ENCODE measurements at regions not wholly inside any gene's neighbourhood (a gene's known extent, or its start where the extent isn't known, plus 50 kb on each side); places are given as distances from the start of the nearest gene placed in this dataset.

DNA sequence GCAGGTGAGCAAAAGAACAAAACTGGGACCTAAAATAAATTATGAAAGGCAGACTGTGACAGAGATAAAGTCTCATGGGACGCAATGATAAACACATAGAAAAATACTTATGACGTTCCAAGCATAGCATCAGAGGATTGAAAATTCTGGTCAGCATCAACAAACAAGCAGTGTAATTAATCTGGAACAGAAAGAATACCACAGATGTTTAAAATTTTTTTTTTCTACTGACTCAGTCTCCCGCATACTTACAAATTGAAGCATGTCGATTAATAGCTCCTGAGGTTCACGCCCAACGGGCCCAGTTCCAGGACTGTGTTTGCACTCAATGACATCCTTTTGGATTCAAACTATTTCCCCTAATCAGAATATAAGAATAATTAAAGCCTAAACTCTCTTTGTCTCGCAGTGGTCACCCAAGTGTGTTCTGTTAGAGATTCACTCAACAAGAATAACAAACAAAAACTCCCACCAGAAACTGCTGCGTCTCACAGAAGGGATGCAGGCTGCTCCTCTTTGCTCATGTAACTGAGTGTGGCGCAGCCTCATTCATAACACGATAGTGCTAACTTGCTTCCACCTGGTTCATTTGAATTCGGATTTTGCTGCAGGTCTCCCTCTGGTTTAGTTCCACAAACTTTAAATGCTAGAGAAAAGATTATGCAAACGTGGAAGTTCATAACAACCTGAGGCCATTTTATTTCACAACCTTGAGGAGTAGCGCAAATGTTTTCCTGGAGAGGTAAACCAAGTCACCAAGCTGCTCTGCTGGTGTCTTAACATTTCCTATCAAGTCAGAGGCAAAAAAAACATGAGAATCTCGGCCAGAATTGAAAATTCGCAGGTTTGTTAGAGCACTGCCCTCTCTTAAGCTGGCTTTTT is 69.0 kb upstream of the CITED2 start:
- TF ChIP-seq, protein P1, sequence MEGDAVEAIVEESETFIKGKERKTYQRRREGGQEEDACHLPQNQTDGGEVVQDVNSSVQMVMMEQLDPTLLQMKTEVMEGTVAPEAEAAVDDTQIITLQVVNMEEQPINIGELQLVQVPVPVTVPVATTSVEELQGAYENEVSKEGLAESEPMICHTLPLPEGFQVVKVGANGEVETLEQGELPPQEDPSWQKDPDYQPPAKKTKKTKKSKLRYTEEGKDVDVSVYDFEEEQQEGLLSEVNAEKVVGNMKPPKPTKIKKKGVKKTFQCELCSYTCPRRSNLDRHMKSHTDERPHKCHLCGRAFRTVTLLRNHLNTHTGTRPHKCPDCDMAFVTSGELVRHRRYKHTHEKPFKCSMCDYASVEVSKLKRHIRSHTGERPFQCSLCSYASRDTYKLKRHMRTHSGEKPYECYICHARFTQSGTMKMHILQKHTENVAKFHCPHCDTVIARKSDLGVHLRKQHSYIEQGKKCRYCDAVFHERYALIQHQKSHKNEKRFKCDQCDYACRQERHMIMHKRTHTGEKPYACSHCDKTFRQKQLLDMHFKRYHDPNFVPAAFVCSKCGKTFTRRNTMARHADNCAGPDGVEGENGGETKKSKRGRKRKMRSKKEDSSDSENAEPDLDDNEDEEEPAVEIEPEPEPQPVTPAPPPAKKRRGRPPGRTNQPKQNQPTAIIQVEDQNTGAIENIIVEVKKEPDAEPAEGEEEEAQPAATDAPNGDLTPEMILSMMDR (IDR thresholded peaks at IDR 0.05; ENCODE audit: poor library complexity), result no peak
- no peak for TF ChIP-seq EZH2phosphoT487 (IDR thresholded peaks at IDR 0.05; ENCODE audit: low read depth, severe bottlenecking, unreplicated experiment)
- no peak for TF ChIP-seq EZH2 (IDR thresholded peaks at IDR 0.05; ENCODE audit: borderline replicate concordance)

Measured in hepatocyte (in vitro differentiated cells).